H1 (cell line): ENCODE measurements at regions not wholly inside any gene's neighbourhood (a gene's known extent, or its start where the extent isn't known, plus 50 kb on each side); places are given as distances from the start of the nearest gene placed in this dataset.

ENCODE experiments used
- CTCF ChIA-PET: fragments of 300-600 bp; sonication (Branson Sonifier 250); formaldehyde crosslinking; loops from one replicate; lab custom pipeline; 2021; ENCODE audit not compliant: partially characterized antibody; lab: Charles Lee
- POLR2A ChIA-PET: fragments of 300-600 bp; sonication (Branson Sonifier 250); formaldehyde crosslinking; loops from one replicate; lab custom pipeline; 2021; ENCODE audit warnings: inconsistent platforms; ENCODE audit not compliant: partially characterized antibody; lab: Charles Lee
- DNase-seq, 2 experiments: peaks; one replicate each; pipeline versions ENCODE4 v3.0.0 to v3.0.0-alpha.2; 2010 to 2022; ENCODE audit warnings: low spot score in 2 of 2, low read depth in 1 of 2, mixed read lengths in 1 of 2
- FAIRE-seq: peaks from 2 replicates; lab custom pipeline; 2011; peaks lifted over from hg19 to GRCh38; lab: Jason Lieb, UNC
- H2AFZ ChIP-seq: 2 replicates; pipeline ENCODE4 v1.8.1; 2012; ENCODE audit warnings: low read length, inconsistent platforms
- H2AK5ac ChIP-seq: 2 replicates; pipeline ENCODE4 v1.6.1; 2013; ENCODE audit warnings: low read depth, low read length
- H2BK120ac ChIP-seq: replicated peaks from 2 replicates; pipeline ENCODE3; 2013; ENCODE audit warnings: low read depth, low read length, inconsistent platforms
- H2BK12ac ChIP-seq: 2 replicates; pipeline ENCODE4 v1.6.1; 2013; ENCODE audit warnings: low read depth, low read length
- H2BK15ac ChIP-seq: 2 replicates; pipeline ENCODE4 v1.6.1; 2013; ENCODE audit warnings: low read length
- H2BK20ac ChIP-seq: 2 replicates; pipeline ENCODE4 v1.6.1; 2013; ENCODE audit warnings: low read length
- H2BK5ac ChIP-seq: 2 replicates; pipeline ENCODE4 v1.6.1; 2013; ENCODE audit warnings: low read depth, low read length
- H3K14ac ChIP-seq: 2 replicates; pipeline ENCODE4 v1.6.1; 2013; ENCODE audit warnings: inconsistent platforms; ENCODE audit not compliant: insufficient read length
- H3K18ac ChIP-seq: 2 replicates; pipeline ENCODE4 v1.6.1; 2013; ENCODE audit warnings: low read length; ENCODE audit errors: extremely low read depth
- H3K23ac ChIP-seq: 2 replicates; pipeline ENCODE4 v1.6.1; 2013; ENCODE audit warnings: inconsistent platforms; ENCODE audit not compliant: insufficient read length
- H3K23me2 ChIP-seq: 2 replicates; pipeline ENCODE4 v1.6.1; 2013; ENCODE audit warnings: low read depth, low read length
- H3K27ac ChIP-seq: 2 replicates; pipeline ENCODE4 v1.6.1; 2011; ENCODE audit warnings: low read depth, low read length, inconsistent platforms
- H3K27me3 ChIP-seq, 4 experiments: replicated peaks in 1 of 4; 1 replicate in 1 of 4; 2 replicates in 3 of 4; pipeline versions ENCODE4 v1.6.1 to v1.8.1; 2011 to 2013; ENCODE audit warnings: low read length in 3 of 4, mild to moderate bottlenecking in 3 of 4, inconsistent platforms in 2 of 4, mixed read lengths in 2 of 4, moderate library complexity in 1 of 4; ENCODE audit not compliant: control insufficient read depth in 3 of 4, insufficient read depth in 3 of 4; ENCODE audit errors: extremely low read depth in 1 of 4
- H3K36me3 ChIP-seq, 4 experiments: 2 replicates each; pipeline versions ENCODE4 v1.6.1 to v1.8.1; 2011 to 2013; ENCODE audit warnings: mild to moderate bottlenecking in 4 of 4, low read length in 3 of 4, moderate library complexity in 2 of 4, control low read depth in 1 of 4, inconsistent platforms in 1 of 4; ENCODE audit not compliant: insufficient read depth in 4 of 4, control insufficient read depth in 2 of 4
- H3K4ac ChIP-seq: replicated peaks from 2 replicates; pipeline ENCODE3; 2013; ENCODE audit warnings: low read length, low read depth, mixed read lengths, inconsistent platforms; ENCODE audit not compliant: insufficient read length
- H3K4me1 ChIP-seq, 4 experiments: replicated peaks in 1 of 4; 1 replicate in 1 of 4; 2 replicates in 3 of 4; pipeline versions ENCODE4 v1.6.1 to v1.8.1; 2011 to 2013; ENCODE audit warnings: low read length in 3 of 4, inconsistent platforms in 2 of 4, mixed read lengths in 1 of 4; ENCODE audit not compliant: insufficient read depth in 4 of 4, control insufficient read depth in 3 of 4
- H3K4me2 ChIP-seq, 2 experiments: 2 replicates each; pipeline versions ENCODE4 v1.6.1 to v1.8.1; 2011 to 2013; ENCODE audit warnings: low read depth in 2 of 2, low read length in 2 of 2, control low read depth in 1 of 2, inconsistent platforms in 1 of 2, mild to moderate bottlenecking in 1 of 2; ENCODE audit not compliant: insufficient read depth in 1 of 2
- H3K4me3 ChIP-seq, 4 experiments: fragments of 200-600, 300-600 bp in 1 of 4; sonication (generic), shearing (Covaris generic), sonication (Bioruptor Twin) in 1 of 4; 2 replicates each; pipeline versions ENCODE4 v1.5.1 to v1.8.1; 2011 to 2016; ENCODE audit warnings: low read length in 4 of 4, low read depth in 3 of 4, control low read depth in 2 of 4, inconsistent platforms in 2 of 4, mild to moderate bottlenecking in 2 of 4, mixed read lengths in 1 of 4, moderate library complexity in 1 of 4; ENCODE audit not compliant: insufficient read depth in 2 of 4; ENCODE audit errors: extremely low read depth in 1 of 4
- H3K56ac ChIP-seq: replicated peaks from 2 replicates; pipeline ENCODE3; 2013; ENCODE audit warnings: low read depth, mild to moderate bottlenecking, mixed read lengths, low read length, inconsistent platforms; ENCODE audit not compliant: insufficient read length
- H3K79me1 ChIP-seq: 2 replicates; pipeline ENCODE4 v1.6.1; 2013; ENCODE audit warnings: low read depth, low read length, control low read depth
- H3K79me2 ChIP-seq, 2 experiments: 2 replicates each; pipeline versions ENCODE4 v1.6.1 to v1.8.1; 2012 to 2013; ENCODE audit warnings: low read length in 2 of 2, mild to moderate bottlenecking in 2 of 2, inconsistent platforms in 1 of 2; ENCODE audit not compliant: insufficient read depth in 2 of 2, control insufficient read depth in 1 of 2
- H3K9ac ChIP-seq, 4 experiments: replicated peaks in 1 of 4; 1 replicate in 1 of 4; 2 replicates in 3 of 4; pipeline versions ENCODE4 v1.6.1 to v1.8.1; 2011 to 2013; ENCODE audit warnings: low read depth in 3 of 4, low read length in 3 of 4, control low read depth in 2 of 4, mild to moderate bottlenecking in 2 of 4, moderate library complexity in 2 of 4, inconsistent platforms in 1 of 4; ENCODE audit errors: extremely low read depth in 1 of 4
- H3K9me3 ChIP-seq, 2 experiments: 2 replicates each; pipeline versions ENCODE4 v1.6.1 to v1.8.1; 2012 to 2013; ENCODE audit warnings: mild to moderate bottlenecking in 2 of 2, moderate library complexity in 2 of 2, control low read depth in 1 of 2, inconsistent platforms in 1 of 2, low read depth in 1 of 2, low read length in 1 of 2, mixed read lengths in 1 of 2; ENCODE audit not compliant: insufficient read depth in 2 of 2
- H4K20me1 ChIP-seq, 2 experiments: replicated peaks in 1 of 2; 2 replicates each; pipeline versions ENCODE3 to v1.8.1; 2011 to 2013; ENCODE audit warnings: inconsistent platforms in 2 of 2, low read length in 2 of 2, mild to moderate bottlenecking in 1 of 2; ENCODE audit not compliant: insufficient read depth in 2 of 2, control insufficient read depth in 1 of 2
- H4K5ac ChIP-seq: 2 replicates; pipeline ENCODE4 v1.6.1; 2013; ENCODE audit warnings: low read length, low read depth, mixed read lengths, inconsistent platforms; ENCODE audit not compliant: insufficient read length
- H4K8ac ChIP-seq: 2 replicates; pipeline ENCODE4 v1.8.0; 2013; ENCODE audit warnings: mild to moderate bottlenecking, moderate library complexity, low read length, inconsistent platforms; ENCODE audit not compliant: insufficient read depth; ENCODE audit errors: extremely low read depth
- H4K91ac ChIP-seq: replicated peaks from 2 replicates; pipeline ENCODE3; 2013; ENCODE audit warnings: low read length, mixed read lengths, inconsistent platforms; ENCODE audit not compliant: insufficient read length
- WGBS, 2 experiments: shearing (Covaris generic) in 1 of 2; methylation state at CpG; one replicate each; pipeline versions ENCODE4 v1.1.6 to v1.1.7; 2013 to 2015; ENCODE audit warnings: low lambda C conversion rate in 2 of 2, mixed read lengths in 2 of 2, inconsistent platforms in 1 of 2, low coverage in 1 of 2, missing lambda C conversion rate in 1 of 2; ENCODE audit not compliant: insufficient replicate concordance in 2 of 2, insufficient coverage in 1 of 2, insufficient read length in 1 of 2; ENCODE audit errors: extremely low coverage in 1 of 2, missing lambda C conversion rate in 1 of 2; 5-methylcytosine and 5-hydroxymethylcytosine counted together
- TF ChIP-seq, protein P1 (sequence below): fragments of 300-600 bp; sonication (generic); IDR thresholded peaks from 2 replicates; pipeline ENCODE4 v1.7.1; 2012; ENCODE audit warnings: low read length, moderate library complexity, mild to moderate bottlenecking, inconsistent platforms; ENCODE audit not compliant: insufficient replicate concordance

DNA sequence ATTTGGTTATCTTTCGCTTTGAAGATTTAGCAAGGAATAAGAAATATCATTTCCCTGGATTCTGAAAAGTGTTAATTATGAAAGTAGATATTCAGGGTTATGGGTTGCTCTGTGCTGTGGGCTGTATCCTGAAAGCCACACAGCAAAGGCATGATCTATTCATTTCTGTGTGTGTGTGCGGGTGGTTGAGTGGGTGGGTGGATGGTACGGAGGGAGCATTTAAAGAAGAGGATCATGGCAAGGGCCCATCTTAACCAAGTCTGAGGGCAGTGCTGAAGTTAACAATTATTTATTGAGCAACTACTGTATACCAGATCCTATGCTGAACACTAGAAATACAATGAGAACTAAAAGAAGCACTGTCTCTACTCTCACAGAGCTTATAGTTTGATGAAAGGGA is 178.2 kb upstream of the ZEB2 start:
- H3K4me1 ChIP-seq, result no peaks in the 10 kb centered on the region
- no peak overlapping the region for H3K27ac ChIP-seq
- H4K5ac ChIP-seq, result no peak overlapping the region
- H2BK5ac ChIP-seq, result no peak overlapping the region
- no peaks in the 10 kb centered on the region for H3K79me2 ChIP-seq
- H3K4me3 ChIP-seq, result no peak overlapping the region
- no peak overlapping the region for H3K23ac ChIP-seq
- H2AFZ ChIP-seq, result no peak overlapping the region
- no peak overlapping the region for H4K91ac ChIP-seq
- peaks cover 0 to 1% (median 0%) of the 10 kb centered on the region in 4 experiments; a peak in 1 of 7 replicates for H3K27me3 ChIP-seq
- CTCF ChIA-PET, result no interaction called here
- no peak overlapping the region for H3K4ac ChIP-seq
- no peaks in the 10 kb centered on the region for H3K9me3 ChIP-seq
- no peak overlapping the region for H3K14ac ChIP-seq
- H3K56ac ChIP-seq, result no peak overlapping the region
- H2BK15ac ChIP-seq, result no peak overlapping the region
- POLR2A ChIA-PET, result no interaction called here
- H2AK5ac ChIP-seq, result no peak overlapping the region
- no peaks in the 10 kb centered on the region for H3K23me2 ChIP-seq
- no peak overlapping the region for H3K9ac ChIP-seq
- H3K4me2 ChIP-seq, result no peak overlapping the region
- H4K20me1 ChIP-seq, result no peaks in the 10 kb centered on the region
- no peak overlapping the region for H4K8ac ChIP-seq
- no peak overlapping the region for H3K18ac ChIP-seq
- WGBS, 2 experiments, result 96% methylated on average over 3 of the region's 3 CpGs; no CpG with 5 or more reads in 1 of the 2 experiments
- H2BK12ac ChIP-seq, result no peak overlapping the region
- no peak for DNase-seq
- H2BK120ac ChIP-seq, result no peak overlapping the region
- FAIRE-seq, result no peak
- H3K79me1 ChIP-seq, result no peaks in the 10 kb centered on the region
- H2BK20ac ChIP-seq, result no peak overlapping the region
- H3K36me3 ChIP-seq, result no peaks in the 10 kb centered on the region
- TF ChIP-seq, protein P1, sequence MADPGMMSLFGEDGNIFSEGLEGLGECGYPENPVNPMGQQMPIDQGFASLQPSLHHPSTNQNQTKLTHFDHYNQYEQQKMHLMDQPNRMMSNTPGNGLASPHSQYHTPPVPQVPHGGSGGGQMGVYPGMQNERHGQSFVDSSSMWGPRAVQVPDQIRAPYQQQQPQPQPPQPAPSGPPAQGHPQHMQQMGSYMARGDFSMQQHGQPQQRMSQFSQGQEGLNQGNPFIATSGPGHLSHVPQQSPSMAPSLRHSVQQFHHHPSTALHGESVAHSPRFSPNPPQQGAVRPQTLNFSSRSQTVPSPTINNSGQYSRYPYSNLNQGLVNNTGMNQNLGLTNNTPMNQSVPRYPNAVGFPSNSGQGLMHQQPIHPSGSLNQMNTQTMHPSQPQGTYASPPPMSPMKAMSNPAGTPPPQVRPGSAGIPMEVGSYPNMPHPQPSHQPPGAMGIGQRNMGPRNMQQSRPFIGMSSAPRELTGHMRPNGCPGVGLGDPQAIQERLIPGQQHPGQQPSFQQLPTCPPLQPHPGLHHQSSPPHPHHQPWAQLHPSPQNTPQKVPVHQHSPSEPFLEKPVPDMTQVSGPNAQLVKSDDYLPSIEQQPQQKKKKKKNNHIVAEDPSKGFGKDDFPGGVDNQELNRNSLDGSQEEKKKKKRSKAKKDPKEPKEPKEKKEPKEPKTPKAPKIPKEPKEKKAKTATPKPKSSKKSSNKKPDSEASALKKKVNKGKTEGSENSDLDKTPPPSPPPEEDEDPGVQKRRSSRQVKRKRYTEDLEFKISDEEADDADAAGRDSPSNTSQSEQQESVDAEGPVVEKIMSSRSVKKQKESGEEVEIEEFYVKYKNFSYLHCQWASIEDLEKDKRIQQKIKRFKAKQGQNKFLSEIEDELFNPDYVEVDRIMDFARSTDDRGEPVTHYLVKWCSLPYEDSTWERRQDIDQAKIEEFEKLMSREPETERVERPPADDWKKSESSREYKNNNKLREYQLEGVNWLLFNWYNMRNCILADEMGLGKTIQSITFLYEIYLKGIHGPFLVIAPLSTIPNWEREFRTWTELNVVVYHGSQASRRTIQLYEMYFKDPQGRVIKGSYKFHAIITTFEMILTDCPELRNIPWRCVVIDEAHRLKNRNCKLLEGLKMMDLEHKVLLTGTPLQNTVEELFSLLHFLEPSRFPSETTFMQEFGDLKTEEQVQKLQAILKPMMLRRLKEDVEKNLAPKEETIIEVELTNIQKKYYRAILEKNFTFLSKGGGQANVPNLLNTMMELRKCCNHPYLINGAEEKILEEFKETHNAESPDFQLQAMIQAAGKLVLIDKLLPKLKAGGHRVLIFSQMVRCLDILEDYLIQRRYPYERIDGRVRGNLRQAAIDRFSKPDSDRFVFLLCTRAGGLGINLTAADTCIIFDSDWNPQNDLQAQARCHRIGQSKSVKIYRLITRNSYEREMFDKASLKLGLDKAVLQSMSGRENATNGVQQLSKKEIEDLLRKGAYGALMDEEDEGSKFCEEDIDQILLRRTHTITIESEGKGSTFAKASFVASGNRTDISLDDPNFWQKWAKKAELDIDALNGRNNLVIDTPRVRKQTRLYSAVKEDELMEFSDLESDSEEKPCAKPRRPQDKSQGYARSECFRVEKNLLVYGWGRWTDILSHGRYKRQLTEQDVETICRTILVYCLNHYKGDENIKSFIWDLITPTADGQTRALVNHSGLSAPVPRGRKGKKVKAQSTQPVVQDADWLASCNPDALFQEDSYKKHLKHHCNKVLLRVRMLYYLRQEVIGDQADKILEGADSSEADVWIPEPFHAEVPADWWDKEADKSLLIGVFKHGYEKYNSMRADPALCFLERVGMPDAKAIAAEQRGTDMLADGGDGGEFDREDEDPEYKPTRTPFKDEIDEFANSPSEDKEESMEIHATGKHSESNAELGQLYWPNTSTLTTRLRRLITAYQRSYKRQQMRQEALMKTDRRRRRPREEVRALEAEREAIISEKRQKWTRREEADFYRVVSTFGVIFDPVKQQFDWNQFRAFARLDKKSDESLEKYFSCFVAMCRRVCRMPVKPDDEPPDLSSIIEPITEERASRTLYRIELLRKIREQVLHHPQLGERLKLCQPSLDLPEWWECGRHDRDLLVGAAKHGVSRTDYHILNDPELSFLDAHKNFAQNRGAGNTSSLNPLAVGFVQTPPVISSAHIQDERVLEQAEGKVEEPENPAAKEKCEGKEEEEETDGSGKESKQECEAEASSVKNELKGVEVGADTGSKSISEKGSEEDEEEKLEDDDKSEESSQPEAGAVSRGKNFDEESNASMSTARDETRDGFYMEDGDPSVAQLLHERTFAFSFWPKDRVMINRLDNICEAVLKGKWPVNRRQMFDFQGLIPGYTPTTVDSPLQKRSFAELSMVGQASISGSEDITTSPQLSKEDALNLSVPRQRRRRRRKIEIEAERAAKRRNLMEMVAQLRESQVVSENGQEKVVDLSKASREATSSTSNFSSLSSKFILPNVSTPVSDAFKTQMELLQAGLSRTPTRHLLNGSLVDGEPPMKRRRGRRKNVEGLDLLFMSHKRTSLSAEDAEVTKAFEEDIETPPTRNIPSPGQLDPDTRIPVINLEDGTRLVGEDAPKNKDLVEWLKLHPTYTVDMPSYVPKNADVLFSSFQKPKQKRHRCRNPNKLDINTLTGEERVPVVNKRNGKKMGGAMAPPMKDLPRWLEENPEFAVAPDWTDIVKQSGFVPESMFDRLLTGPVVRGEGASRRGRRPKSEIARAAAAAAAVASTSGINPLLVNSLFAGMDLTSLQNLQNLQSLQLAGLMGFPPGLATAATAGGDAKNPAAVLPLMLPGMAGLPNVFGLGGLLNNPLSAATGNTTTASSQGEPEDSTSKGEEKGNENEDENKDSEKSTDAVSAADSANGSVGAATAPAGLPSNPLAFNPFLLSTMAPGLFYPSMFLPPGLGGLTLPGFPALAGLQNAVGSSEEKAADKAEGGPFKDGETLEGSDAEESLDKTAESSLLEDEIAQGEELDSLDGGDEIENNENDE, result no peak
